MM.1S (cell line): ENCODE measurements at regions not wholly inside any gene's neighbourhood (a gene's known extent, or its start where the extent isn't known, plus 50 kb on each side); places are given as distances from the start of the nearest gene placed in this dataset.

Experiments
- CTCF ChIP-seq: fragments of 300-600 bp; sonication (generic); IDR thresholded peaks from 2 replicates; pipeline ENCODE4 v1.5.1; 2016; ENCODE audit warnings: antibody characterized with exemption, low read length, mixed read lengths
- EZH2 ChIP-seq: fragments of 300-600 bp; sonication (generic); optimal IDR thresholded peaks from 2 replicates; pipeline ENCODE3; 2017; ENCODE audit warnings: low read depth, mild to moderate bottlenecking, antibody characterized with exemption, low read length, mixed read lengths
- EZH2phosphoT487 ChIP-seq: fragments of 300-600 bp; sonication (generic); IDR thresholded peaks from 2 replicates; pipeline ENCODE4 v1.6.1; 2018; ENCODE audit warnings: antibody characterized with exemption, low read length

DNA sequence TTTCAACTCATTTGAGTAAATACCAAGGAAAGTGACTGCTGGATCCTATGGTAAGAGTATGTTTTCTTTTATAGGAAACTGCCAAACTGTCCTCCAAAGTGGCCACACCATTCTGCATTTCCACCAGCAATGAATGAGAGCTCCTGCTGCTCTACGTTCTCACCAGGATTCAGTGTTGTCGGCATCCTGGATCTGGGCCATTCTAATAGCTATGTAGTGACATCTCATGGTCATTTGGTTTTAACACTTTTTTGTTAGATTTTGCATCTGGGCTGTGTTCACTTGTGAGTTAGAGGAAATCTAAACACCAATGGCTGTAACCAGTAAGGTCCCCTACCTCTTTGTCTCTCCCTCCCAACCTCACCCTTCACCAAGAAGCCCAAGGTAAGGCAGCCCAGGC, 115.9 kb downstream of the ATPSCKMT start:
- TF ChIP-seq EZH2: no peak
- no peak for TF ChIP-seq CTCF
- TF ChIP-seq EZH2phosphoT487: no peak
